Right cardiac atrium (tissue), 5 donors: ENCODE measurements at regions not wholly inside any gene's neighbourhood (a gene's known extent, or its start where the extent isn't known, plus 50 kb on each side); places are given as distances from the start of the nearest gene placed in this dataset.

Experiments used
- ATAC-seq, 2 donors: fragments of 200-7000 bp; cut with Tn5 transposase; one replicate each; pipeline versions ENCODE4 v1.8.0 to v1.9.1; 2020; ENCODE audit warnings: moderate library complexity in 2 of 2, mild to moderate bottlenecking in 1 of 2
- DNase-seq, 3 donors: peaks; one replicate each; pipeline ENCODE4 v3.0.0-alpha.2; 2020
- H3K27ac ChIP-seq: one replicate; pipeline ENCODE4 v1.5.1; 2013; ENCODE audit warnings: mild to moderate bottlenecking, low read length, control low read depth, moderate library complexity
- H3K27me3 ChIP-seq: one replicate; pipeline ENCODE4 v1.6.1; 2013; ENCODE audit not compliant: control insufficient read depth, insufficient read depth
- H3K4me1 ChIP-seq: one replicate; pipeline ENCODE4 v1.6.1; 2013; ENCODE audit warnings: low read length; ENCODE audit not compliant: control insufficient read depth, insufficient read depth
- H3K4me3 ChIP-seq: one replicate; pipeline ENCODE4 v1.5.1; 2013; ENCODE audit warnings: low read length, control low read depth
- H3K9me3 ChIP-seq: one replicate; pipeline ENCODE4 v1.6.1; 2013; ENCODE audit warnings: low read length; ENCODE audit not compliant: control insufficient read depth
- WGBS: extraction: QIAGEN DNeasy Blood & Tissue Kit; methylation state at CpG from one replicate; pipeline ENCODE4 v1.1.7; 2013; 5-methylcytosine and 5-hydroxymethylcytosine counted together
- intact Hi-C, 4 donors: fragments of 100-400 bp; cut with DNase I; formaldehyde crosslinking; loops; one replicate each; pipeline versions ENCODE4 v1.11.0 to v1.14.0; 2022 to 2023
- donor health status: healthy with polysubstance abuse.
- donor health status: DM: no; HTN: yes; CAD: no.
- donor health status: DM: no; HTN: no; CAD: no.
- donor health status: DM: no; HTN: yes; CAD: no; lungs with severe emphysema.
- donor health status: DM: yes; HTN: yes; CAD: no.

GRCh38 chr13:48761256-48761655 is 107.5 kb downstream of the CYSLTR2 start:
- Histone ChIP-seq H3K27me3 (no peaks in the 10 kb centered on the region), H3K9me3 (no peaks in the 10 kb centered on the region), H3K4me3 (no peak overlapping the region), H3K4me1 (no peaks in the 10 kb centered on the region), H3K27ac (no peak overlapping the region)
- 64% methylated on average over 2 of the region's 2 CpGs for WGBS
- no peak for ATAC-seq
- DNase-seq = no peak
- intact Hi-C loops = loop anchor here in 1 of 4 donors (10.0 kb wide), 2 partner anchors 416 to 636 kb away; no protein-coding TSS in a partner anchor

- no peaks in the 10 kb centered on the region for H3K27me3 ChIP-seq
- H3K4me3 ChIP-seq = no peak overlapping the region
- WGBS = 29% methylated on average over 4 of the region's 4 CpGs
- no peaks in the 10 kb centered on the region for H3K9me3 ChIP-seq
- ATAC-seq = peak; percentile 93 to 96
- H3K27ac ChIP-seq = no peak overlapping the region
- intact Hi-C loops = loop anchor here in 2 of 4 donors (2.0 to 10.0 kb wide), 3 partner anchors 174 to 644 kb away; no protein-coding TSS in a partner anchor
- DNase-seq = peak in 2 of 3 donors; percentile 70 to 74
- peaks cover 2% of the 10 kb centered on the region for H3K4me1 ChIP-seq
Measured at GRCh38 chr13:48769107-48769704, 115.5 kb downstream of the CYSLTR2 start.

GRCh38 chr13:48770372-48770771 is 116.6 kb downstream of the CYSLTR2 start:
- Histone ChIP-seq H3K9me3 (no peaks in the 10 kb centered on the region), H3K4me1 (peaks cover 2% of the 10 kb centered on the region), H3K27me3 (no peaks in the 10 kb centered on the region), H3K27ac (no peak overlapping the region), H3K4me3 (no peak overlapping the region)
- ATAC-seq = no peak
- intact Hi-C loops = loop anchor here in 1 of 4 donors (10.0 kb wide), 1 partner anchor 176 kb away; no protein-coding TSS in a partner anchor
- 88% methylated on average over 1 of the region's 1 CpG for WGBS
- no peak for DNase-seq

- Histone ChIP-seq H3K4me1 (peaks cover 2% of the 10 kb centered on the region), H3K27ac (no peak overlapping the region), H3K27me3 (no peaks in the 10 kb centered on the region), H3K4me3 (no peak overlapping the region), H3K9me3 (no peaks in the 10 kb centered on the region)
- intact Hi-C loops = loop anchor here in 1 of 4 donors (10.0 kb wide), 1 partner anchor 178 kb away; no protein-coding TSS in a partner anchor
- no peak for ATAC-seq
- DNase-seq = no peak
- WGBS = 49% methylated on average over 1 of the region's 1 CpG
Measured at GRCh38 chr13:48772908-48773307, 119.2 kb downstream of the CYSLTR2 start.

- H3K4me1 ChIP-seq = peaks cover 2% of the 10 kb centered on the region
- H3K27me3 ChIP-seq = no peaks in the 10 kb centered on the region
- ATAC-seq (no peak), DNase-seq (no peak)
- intact Hi-C loops = loop anchor here in 1 of 4 donors (10.0 kb wide), 1 partner anchor 179 kb away; no protein-coding TSS in a partner anchor
- H3K27ac ChIP-seq = no peak overlapping the region
- H3K4me3 ChIP-seq = no peak overlapping the region
- H3K9me3 ChIP-seq = no peaks in the 10 kb centered on the region
- 80% methylated on average over 2 of the region's 2 CpGs for WGBS
Measured at GRCh38 chr13:48773531-48774275, 120.0 kb downstream of the CYSLTR2 start.

- H3K27me3 ChIP-seq = no peaks in the 10 kb centered on the region
- no peak overlapping the region for H3K27ac ChIP-seq
- intact Hi-C loops = loop anchor here in 1 of 4 donors (10.0 kb wide), 1 partner anchor 180 kb away; no protein-coding TSS in a partner anchor
- no peaks in the 10 kb centered on the region for H3K9me3 ChIP-seq
- ATAC-seq (no peak), DNase-seq (no peak)
- peaks cover 2% of the 10 kb centered on the region for H3K4me1 ChIP-seq
- 96% methylated on average over 2 of the region's 2 CpGs for WGBS
- no peak overlapping the region for H3K4me3 ChIP-seq
Measured at GRCh38 chr13:48775285-48775684, 121.6 kb downstream of the CYSLTR2 start.

- Histone ChIP-seq H3K4me3 (no peak overlapping the region), H3K27ac (no peak overlapping the region), H3K4me1 (peaks cover 2% of the 10 kb centered on the region), H3K9me3 (no peaks in the 10 kb centered on the region), H3K27me3 (no peaks in the 10 kb centered on the region)
- DNase-seq = no peak
- ATAC-seq = no peak
- intact Hi-C loops = loop anchor here in 1 of 4 donors (10.0 kb wide), 1 partner anchor 181 kb away; no protein-coding TSS in a partner anchor
- 50% methylated on average over 4 of the region's 4 CpGs for WGBS
Measured at GRCh38 chr13:48775804-48776203, 122.1 kb downstream of the CYSLTR2 start.

GRCh38 chr13:48776401-48776800 is 122.7 kb downstream of the CYSLTR2 start:
- no peak overlapping the region for H3K4me3 ChIP-seq
- DNase-seq (no peak), ATAC-seq (no peak)
- H3K27me3 ChIP-seq = no peaks in the 10 kb centered on the region
- H3K9me3 ChIP-seq = no peaks in the 10 kb centered on the region
- H3K27ac ChIP-seq = no peak overlapping the region
- WGBS = 94% methylated on average over 1 of the region's 1 CpG
- intact Hi-C loops = loop anchor here in 1 of 4 donors (10.0 kb wide), 1 partner anchor 182 kb away; no protein-coding TSS in a partner anchor
- H3K4me1 ChIP-seq = peaks cover 2% of the 10 kb centered on the region

- Histone ChIP-seq H3K27ac (no peak overlapping the region), H3K4me3 (no peak overlapping the region), H3K9me3 (no peaks in the 10 kb centered on the region), H3K4me1 (peaks cover 5% of the 10 kb centered on the region), H3K27me3 (no peaks in the 10 kb centered on the region)
- DNase-seq (no peak), ATAC-seq (no peak)
- intact Hi-C loops = loop anchor here in 1 of 4 donors (10.0 kb wide), 1 partner anchor 184 kb away; no protein-coding TSS in a partner anchor
- 64% methylated on average over 3 of the region's 3 CpGs for WGBS
Measured at GRCh38 chr13:48778610-48779009, 124.9 kb downstream of the CYSLTR2 start.

- Histone ChIP-seq H3K4me3 (no peak overlapping the region), H3K27ac (no peak overlapping the region), H3K4me1 (peaks cover 5% of the 10 kb centered on the region), H3K9me3 (no peaks in the 10 kb centered on the region), H3K27me3 (no peaks in the 10 kb centered on the region)
- WGBS = 65% methylated on average over 2 of the region's 2 CpGs
- ATAC-seq (no peak), DNase-seq (no peak)
- intact Hi-C loops = no loop called here
Measured at GRCh38 chr13:48780713-48781341, 127.1 kb downstream of the CYSLTR2 start.

- DNase-seq (no peak), ATAC-seq (peak in 1 of 2 donors; percentile 19)
- Histone ChIP-seq H3K27me3 (no peaks in the 10 kb centered on the region), H3K4me3 (no peak overlapping the region), H3K27ac (no peak overlapping the region), H3K9me3 (no peaks in the 10 kb centered on the region), H3K4me1 (peaks cover 5% of the 10 kb centered on the region)
- intact Hi-C loops = no loop called here
- 87% methylated on average over 3 of the region's 3 CpGs for WGBS
Measured at GRCh38 chr13:48782429-48782840, 128.7 kb downstream of the CYSLTR2 start.
